SU-DHL-6 (cell line): ENCODE measurements at regions not wholly inside any gene's neighbourhood (a gene's known extent, or its start where the extent isn't known, plus 50 kb on each side); places are given as distances from the start of the nearest gene placed in this dataset.

Experiments used
- EZH2phosphoT487 ChIP-seq: fragments of 200-600 bp; sonication (generic), shearing (Covaris generic); conservative IDR thresholded peaks from 2 replicates; pipeline ENCODE4 v1.6.1; 2018; ENCODE audit warnings: mild to moderate bottlenecking, antibody characterized with exemption, low read length, moderate library complexity, mixed read lengths
- TF ChIP-seq, protein P1 (sequence below): fragments of 200-600 bp; sonication (generic); IDR thresholded peaks from one replicate; pipeline ENCODE4 v1.5.1; 2017; ENCODE audit warnings: antibody characterized with exemption, mild to moderate bottlenecking, low read length, moderate library complexity; ENCODE audit not compliant: insufficient read depth, poor library complexity, severe bottlenecking

GRCh38 chr3:103009609-103010008 is 574.8 kb downstream of the ZPLD1 start:
- TF ChIP-seq, protein P1, sequence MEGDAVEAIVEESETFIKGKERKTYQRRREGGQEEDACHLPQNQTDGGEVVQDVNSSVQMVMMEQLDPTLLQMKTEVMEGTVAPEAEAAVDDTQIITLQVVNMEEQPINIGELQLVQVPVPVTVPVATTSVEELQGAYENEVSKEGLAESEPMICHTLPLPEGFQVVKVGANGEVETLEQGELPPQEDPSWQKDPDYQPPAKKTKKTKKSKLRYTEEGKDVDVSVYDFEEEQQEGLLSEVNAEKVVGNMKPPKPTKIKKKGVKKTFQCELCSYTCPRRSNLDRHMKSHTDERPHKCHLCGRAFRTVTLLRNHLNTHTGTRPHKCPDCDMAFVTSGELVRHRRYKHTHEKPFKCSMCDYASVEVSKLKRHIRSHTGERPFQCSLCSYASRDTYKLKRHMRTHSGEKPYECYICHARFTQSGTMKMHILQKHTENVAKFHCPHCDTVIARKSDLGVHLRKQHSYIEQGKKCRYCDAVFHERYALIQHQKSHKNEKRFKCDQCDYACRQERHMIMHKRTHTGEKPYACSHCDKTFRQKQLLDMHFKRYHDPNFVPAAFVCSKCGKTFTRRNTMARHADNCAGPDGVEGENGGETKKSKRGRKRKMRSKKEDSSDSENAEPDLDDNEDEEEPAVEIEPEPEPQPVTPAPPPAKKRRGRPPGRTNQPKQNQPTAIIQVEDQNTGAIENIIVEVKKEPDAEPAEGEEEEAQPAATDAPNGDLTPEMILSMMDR, result no peak
- TF ChIP-seq EZH2phosphoT487, result no peak
